ENCODE measurements at regions not wholly inside any gene's neighbourhood (a gene's known extent, or its start where the extent isn't known, plus 50 kb on each side); places are given as distances from the start of the nearest gene placed in this dataset.

DNA sequence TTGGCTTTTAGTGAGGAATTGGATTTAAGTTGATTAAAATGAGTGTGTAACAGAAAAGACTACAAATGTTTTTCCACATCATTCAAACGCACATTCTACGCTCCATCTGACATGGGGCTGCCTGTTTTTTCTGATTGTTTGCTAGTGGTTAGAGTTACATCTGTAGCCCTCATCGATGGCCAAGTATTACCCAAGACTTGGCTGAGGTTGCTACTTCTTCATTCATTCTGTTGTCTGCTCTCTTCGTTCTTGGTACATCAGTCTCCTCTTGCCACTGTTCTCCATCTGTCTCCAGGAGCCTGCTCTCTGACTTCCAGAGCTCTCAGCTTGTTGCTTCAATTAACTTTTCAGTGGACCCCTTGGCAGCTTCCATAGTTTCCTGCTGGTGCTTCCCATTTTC is 1844.6 kb upstream of the TENM3 start:
- Histone ChIP-seq H3K27ac (no peak overlapping the region), H3K9me3 (no peaks in the 10 kb centered on the region), H3K4me1 (no peaks in the 10 kb centered on the region), H3K36me3 (no peaks in the 10 kb centered on the region), H3K27me3 (replicated peaks in 1 of 7) (no peaks in the 10 kb centered on the region), H3K4me3 (no peak overlapping the region)
- no peak for TF ChIP-seq POLR2AphosphoS5 (IDR thresholded peaks at IDR 0.05)
- TF ChIP-seq, protein P1, sequence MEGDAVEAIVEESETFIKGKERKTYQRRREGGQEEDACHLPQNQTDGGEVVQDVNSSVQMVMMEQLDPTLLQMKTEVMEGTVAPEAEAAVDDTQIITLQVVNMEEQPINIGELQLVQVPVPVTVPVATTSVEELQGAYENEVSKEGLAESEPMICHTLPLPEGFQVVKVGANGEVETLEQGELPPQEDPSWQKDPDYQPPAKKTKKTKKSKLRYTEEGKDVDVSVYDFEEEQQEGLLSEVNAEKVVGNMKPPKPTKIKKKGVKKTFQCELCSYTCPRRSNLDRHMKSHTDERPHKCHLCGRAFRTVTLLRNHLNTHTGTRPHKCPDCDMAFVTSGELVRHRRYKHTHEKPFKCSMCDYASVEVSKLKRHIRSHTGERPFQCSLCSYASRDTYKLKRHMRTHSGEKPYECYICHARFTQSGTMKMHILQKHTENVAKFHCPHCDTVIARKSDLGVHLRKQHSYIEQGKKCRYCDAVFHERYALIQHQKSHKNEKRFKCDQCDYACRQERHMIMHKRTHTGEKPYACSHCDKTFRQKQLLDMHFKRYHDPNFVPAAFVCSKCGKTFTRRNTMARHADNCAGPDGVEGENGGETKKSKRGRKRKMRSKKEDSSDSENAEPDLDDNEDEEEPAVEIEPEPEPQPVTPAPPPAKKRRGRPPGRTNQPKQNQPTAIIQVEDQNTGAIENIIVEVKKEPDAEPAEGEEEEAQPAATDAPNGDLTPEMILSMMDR (IDR thresholded peaks at IDR 0.05 in 8 of 11, conservative IDR thresholded peaks at IDR 0.05 in 3 of 11): no peak
- TF ChIP-seq POLR2A (IDR thresholded peaks at IDR 0.05): no peak
- DNase-seq: no peak
- intact Hi-C loops (cut with DNase I; ENCODE audit: low total_unique reads): no loop called here
- 65 to 85% (median 74%) methylated on average over 4 of the region's 4 CpGs for WGBS, 5 donors

DNA sequence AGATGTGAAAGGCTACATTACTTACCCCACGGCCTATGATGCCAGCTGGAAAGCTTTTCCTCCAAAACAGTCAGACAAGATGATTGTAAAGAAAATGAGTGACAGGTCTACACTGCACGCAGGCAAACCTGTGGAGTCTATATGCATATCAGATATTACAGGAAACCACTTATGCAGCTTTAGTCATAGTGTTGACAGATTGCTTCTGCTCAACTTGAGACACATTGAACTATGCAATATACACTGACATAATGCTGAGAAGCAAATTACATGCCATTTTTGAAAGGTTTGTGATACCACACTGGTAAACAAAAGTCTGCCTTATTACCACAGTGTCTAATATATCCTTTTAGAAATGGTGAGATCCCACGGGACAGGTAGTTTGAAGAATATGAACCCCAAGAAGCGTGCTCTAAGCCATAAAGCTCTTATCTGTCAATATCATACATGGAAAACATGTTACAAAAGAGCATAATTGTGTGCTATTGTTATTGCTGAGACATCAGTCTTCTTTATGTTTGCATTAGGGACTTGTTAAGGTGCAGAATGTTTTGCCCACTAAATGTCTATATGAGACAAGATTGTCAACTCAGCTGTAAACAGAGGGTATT is 1835.8 kb upstream of the TENM3 start:
- no peak for DNase-seq

GRCh38 chr4:180418819-180419531 is 1824.2 kb upstream of the TENM3 start:
- no peak for DNase-seq
- H3K9me3 ChIP-seq: no peaks in the 10 kb centered on the region
- no peaks in the 10 kb centered on the region for H3K27me3 ChIP-seq (replicated peaks in 1 of 7)
- no peaks in the 10 kb centered on the region for H3K4me1 ChIP-seq
- H3K36me3 ChIP-seq: no peaks in the 10 kb centered on the region
- H3K27ac ChIP-seq: no peak overlapping the region
- TF ChIP-seq POLR2A (IDR thresholded peaks at IDR 0.05) (no peak), POLR2AphosphoS5 (IDR thresholded peaks at IDR 0.05) (no peak)
- TF ChIP-seq, protein P1 (IDR thresholded peaks at IDR 0.05 in 8 of 11, conservative IDR thresholded peaks at IDR 0.05 in 3 of 11): no peak
- H3K4me3 ChIP-seq: no peak overlapping the region
- 50 to 57% (median 51%) methylated on average over 6 of the region's 6 CpGs for WGBS, 5 donors
- intact Hi-C loops (cut with DNase I; ENCODE audit: low total_unique reads): no loop called here

More for the DNA sequence above, 1835.8 kb upstream of the TENM3 start:
- no peaks in the 10 kb centered on the region for H3K27me3 ChIP-seq (replicated peaks in 1 of 7)
- intact Hi-C loops (cut with DNase I; ENCODE audit: low total_unique reads): no loop called here
- H3K9me3 ChIP-seq: no peaks in the 10 kb centered on the region
- TF ChIP-seq POLR2AphosphoS5 (IDR thresholded peaks at IDR 0.05): no peak
- no peak for TF ChIP-seq POLR2A (IDR thresholded peaks at IDR 0.05)
- TF ChIP-seq, protein P1 (IDR thresholded peaks at IDR 0.05 in 8 of 11, conservative IDR thresholded peaks at IDR 0.05 in 3 of 11): no peak
- H3K4me3 ChIP-seq: peak overlapping the region in 1 of 8 donors; percentile 2
- no peak overlapping the region for H3K27ac ChIP-seq
- WGBS, 5 donors: 50 to 55% (median 52%) methylated on average over 4 of the region's 4 CpGs
- no peaks in the 10 kb centered on the region for H3K4me1 ChIP-seq
- H3K36me3 ChIP-seq: no peaks in the 10 kb centered on the region

GRCh38 chr4:180422989-180423711 is 1820.1 kb upstream of the TENM3 start:
- TF ChIP-seq POLR2A (IDR thresholded peaks at IDR 0.05) (no peak), POLR2AphosphoS5 (IDR thresholded peaks at IDR 0.05) (no peak)
- TF ChIP-seq, protein P1 (IDR thresholded peaks at IDR 0.05 in 8 of 11, conservative IDR thresholded peaks at IDR 0.05 in 3 of 11): no peak
- no peaks in the 10 kb centered on the region for H3K27me3 ChIP-seq (replicated peaks in 1 of 7)
- intact Hi-C loops (cut with DNase I; ENCODE audit: low total_unique reads): no loop called here
- H3K4me1 ChIP-seq: no peaks in the 10 kb centered on the region
- no peaks in the 10 kb centered on the region for H3K9me3 ChIP-seq
- 72 to 86% (median 81%) methylated on average over 5 of the region's 5 CpGs for WGBS, 5 donors
- no peak for DNase-seq
- no peaks in the 10 kb centered on the region for H3K36me3 ChIP-seq
- H3K27ac ChIP-seq: no peak overlapping the region
- H3K4me3 ChIP-seq: no peak overlapping the region
